Lung microvascular endothelial cell (primary cell): ENCODE measurements at regions not wholly inside any gene's neighbourhood (a gene's known extent, or its start where the extent isn't known, plus 50 kb on each side); places are given as distances from the start of the nearest gene placed in this dataset.
"Not testable (repeated sequence)": the region's sequence is repeated elsewhere in the genome, so short reads cannot be mapped to it uniquely, and the experiment has no call there.

ENCODE experiments used
- DNase-seq, 2 donors: peaks; one replicate each; pipeline versions ENCODE4 v3.0.0 to v3.0.0-alpha.2; 2010; ENCODE audit warnings: low read depth in 2 of 2

DNA sequence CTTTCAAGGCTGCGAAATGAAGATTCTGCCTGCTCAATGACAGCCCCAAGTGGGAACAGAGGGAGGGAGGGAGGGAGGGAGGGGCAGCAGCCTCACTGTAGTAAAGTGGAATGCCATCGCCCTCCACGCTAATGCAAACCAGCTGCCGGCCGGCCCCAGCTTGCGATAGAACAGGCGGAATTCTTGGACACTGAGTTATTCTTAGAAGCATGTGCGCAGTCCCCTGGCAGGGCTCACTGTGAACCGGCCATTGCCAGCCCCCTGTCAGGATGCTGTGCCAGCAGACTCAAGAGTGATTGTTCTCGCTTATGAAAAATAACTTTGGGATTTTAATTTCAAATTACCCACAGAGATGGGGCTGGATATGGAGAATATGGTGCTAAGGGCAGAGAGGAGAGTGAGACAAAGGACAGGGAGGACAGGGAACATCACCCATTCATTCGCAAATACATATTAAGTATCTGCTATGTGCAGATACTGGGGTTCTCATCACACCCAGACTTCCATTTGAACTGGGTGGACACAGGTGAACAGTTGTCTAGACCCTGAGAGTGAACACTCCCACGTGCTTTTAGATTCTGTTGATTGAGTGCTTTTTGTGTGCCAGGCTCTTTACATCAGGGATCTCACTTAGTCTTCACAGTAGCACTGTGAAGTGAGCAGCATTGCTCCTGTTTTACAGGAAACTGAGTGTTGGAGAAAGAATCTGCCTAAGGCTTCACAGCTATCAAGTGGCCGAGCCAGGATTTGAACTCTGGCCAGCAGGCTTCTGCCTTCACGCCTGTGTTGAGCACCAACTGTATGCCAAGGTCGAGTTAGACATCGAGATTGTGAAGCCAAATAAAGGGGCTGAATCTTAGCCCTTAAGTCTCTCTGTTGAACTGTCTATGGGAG lies 192.9 kb downstream of the C12orf75 start:
- peak in 1 of 2 donors; percentile 79 for DNase-seq

DNA sequence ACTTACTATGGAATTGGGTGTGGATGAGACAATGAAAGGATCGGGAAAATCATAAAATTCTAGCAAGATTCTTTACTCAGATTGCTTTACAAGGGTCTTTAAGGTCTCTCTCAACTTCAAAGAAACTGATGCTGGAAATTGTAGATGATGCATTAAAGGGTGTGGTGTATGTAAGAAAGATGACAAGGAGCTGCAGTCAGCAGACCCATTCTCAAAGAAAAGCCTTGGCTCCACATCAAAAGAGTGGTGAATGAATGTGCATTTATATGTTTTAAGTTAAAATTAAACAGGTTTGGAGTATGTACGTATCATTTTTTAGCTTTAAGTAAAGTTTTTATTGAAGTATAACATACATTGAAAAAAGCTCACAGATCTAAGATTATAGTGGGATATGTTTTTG lies 194.5 kb downstream of the C12orf75 start:
- no peak for DNase-seq

DNA sequence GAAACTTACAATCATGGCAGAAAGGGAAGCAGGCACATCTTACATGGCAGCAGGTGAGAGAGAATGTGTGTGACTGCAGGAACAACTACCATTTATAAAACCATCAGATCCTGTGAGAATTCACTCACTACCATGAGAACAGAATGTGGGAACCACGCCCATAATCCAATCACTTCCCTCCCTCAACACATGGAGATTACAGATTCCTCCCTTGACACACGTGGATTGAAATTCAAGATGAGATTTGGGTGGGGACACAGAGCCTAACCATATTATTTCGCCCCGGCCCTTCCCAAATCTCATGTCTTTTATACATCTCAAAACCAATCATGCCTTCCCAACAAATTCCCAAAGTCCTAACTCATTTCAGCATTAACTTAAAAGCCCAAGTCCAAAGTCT lies 203.6 kb downstream of the C12orf75 start:
- DNase-seq: no peak

DNA sequence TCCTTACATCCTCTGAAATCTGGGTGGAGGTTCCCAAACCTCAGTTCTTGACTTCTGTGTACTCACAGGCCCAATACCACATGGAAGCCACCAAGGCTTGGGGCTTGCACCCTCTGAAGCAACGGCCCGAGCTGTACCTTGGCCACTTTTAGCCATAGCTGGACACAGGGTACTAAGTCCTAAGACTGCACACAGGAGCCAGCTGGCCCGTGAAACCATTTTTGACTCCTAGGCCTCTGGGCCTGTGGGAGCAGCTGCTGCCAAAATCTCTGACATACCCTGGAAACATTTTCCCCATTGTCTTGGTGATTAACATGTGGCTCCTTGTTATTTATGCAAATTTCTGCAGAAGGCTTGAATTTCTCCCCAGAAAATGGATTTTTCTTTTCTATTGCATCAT lies 204.5 kb downstream of the C12orf75 start:
- DNase-seq: not testable (repeated sequence)

DNA sequence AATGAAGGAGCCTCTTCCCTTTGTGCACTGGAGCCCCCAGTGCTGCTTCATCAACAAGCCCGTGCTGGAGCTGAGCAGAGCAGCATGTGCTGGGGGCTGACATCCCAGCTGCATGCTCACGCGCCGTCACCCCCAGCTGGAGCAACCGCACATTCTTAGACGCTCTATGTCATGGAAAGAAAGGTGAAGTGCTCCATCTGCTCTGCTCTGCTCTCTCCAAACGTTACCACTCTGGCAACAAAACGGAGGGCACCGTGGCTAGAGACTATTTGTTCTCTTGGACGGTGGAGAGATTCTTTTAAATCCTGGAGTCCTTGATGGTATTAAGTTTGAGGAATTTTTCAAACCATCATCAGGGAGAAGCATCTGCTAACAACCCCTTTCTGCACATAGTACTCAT lies 208.4 kb downstream of the C12orf75 start:
- no peak for DNase-seq

DNA sequence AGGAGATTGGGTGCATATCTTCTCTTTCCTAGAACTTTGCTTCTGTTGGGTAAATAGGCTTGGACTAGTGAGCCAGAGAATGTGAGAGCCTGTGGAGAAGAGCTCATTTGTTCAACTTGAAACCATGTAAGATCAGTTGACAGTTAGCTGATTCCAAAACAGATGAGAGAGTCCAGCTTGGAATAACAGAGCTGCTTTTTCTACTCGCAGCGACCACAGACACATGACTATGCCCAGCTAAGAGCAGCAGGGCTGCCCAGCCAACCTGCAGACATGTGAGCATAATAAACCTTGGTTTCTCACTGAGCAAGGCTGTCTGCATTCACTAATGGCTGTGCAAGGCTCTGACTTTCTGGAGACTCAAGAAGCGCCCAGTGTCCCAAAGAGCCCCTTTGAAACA lies 209.2 kb downstream of the C12orf75 start:
- DNase-seq: no peak

DNA sequence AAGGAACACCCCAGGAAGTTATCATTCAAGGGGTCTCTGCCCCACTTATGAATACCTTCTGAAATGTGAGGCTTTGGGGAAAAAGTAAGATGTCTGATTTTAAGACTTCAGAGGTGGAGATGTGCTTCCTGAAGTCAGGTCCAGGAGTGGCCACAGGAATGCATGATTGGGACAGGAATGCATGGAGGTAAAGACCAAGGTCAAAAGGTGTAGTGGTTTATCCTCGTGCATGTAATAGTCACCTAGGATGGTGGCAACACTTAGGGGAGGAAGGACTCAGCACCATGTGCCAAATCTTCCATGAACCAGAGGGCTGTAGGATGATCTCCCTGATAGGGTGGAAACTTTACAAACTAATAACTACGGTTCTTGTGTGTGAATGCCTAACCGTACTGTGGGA lies 217.3 kb downstream of the C12orf75 start:
- no peak for DNase-seq

DNA sequence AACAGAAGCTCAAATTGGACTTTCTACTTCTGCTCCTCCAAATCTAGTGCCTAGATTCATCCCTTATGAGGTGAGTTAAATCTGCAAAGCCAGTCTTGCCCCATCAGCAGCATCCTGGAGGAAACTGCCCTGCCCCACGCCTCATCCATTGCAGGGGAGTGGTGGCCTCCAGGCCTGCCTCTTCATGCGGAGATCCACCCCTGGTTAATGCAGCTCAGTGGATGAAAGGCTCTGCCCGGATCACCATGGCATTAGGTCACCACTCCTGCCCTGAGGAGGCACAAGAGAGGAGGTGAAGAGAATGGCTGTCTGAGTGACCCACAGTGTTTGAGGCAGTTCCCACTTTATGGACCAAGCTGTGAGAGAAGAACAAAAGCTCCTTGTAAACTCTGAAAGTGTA lies 218.1 kb downstream of the C12orf75 start:
- no peak for DNase-seq

DNA sequence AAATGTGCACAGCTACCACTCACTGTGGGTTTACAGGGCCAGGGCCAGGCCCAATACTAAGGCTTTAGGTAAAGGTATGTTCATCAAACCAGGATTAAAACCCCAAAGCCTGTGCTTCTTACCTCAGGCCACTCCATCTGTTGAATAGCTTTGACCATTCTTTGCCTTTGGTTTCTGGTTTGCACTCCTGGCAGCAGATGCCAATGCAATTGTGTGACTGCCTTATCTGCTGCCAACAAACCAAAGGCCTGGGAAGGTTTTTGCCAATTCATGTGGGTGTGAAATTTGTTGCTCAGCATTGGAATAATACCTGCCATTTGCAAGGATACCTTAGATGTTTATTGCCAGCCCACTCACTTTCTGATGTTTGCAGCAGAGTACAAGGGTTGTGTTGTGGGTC lies 221.6 kb downstream of the C12orf75 start:
- DNase-seq: no peak

DNA sequence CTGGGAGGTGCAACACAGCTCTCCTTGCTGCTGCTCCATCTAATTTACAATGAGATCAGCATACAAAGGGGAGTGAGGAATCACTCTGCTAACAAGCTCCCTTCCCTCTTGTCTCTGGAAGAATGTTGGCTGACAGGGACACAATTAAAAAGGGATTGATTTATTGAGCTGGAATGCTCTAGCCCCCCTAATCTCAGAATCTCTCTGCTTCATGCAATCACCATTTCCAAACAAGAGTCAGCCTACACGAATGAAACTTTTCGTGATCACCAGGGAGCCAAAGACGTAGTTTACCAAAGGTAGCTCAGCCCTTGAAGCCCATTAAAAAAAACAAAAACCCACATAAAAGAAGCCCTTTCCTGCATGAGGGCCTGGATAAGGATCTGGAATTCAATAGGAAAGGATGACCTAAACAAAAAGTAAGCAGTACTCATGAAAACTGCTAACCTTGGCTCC lies 223.8 kb downstream of the C12orf75 start:
- peak; percentile 13 to 84 for DNase-seq

DNA sequence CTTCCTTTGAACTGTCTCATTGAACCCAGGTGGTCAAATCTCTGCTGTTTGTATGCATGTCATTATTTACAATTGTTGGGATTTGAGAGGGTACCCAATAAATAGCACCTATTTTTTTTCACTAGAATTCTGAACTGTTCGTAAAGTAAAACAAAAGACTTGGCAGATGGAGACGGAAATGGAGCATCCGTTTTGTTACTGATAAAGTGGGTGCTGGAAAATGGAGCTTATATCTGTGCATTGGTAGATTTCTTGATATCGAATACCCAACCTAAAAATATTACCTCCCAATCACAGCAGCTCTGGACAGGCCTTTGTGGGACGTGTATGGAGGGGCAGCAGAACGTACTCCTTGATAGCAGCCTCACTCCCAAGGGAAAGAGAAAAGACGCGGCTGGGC lies 224.4 kb downstream of the C12orf75 start:
- DNase-seq: peak; percentile 15 to 59

DNA sequence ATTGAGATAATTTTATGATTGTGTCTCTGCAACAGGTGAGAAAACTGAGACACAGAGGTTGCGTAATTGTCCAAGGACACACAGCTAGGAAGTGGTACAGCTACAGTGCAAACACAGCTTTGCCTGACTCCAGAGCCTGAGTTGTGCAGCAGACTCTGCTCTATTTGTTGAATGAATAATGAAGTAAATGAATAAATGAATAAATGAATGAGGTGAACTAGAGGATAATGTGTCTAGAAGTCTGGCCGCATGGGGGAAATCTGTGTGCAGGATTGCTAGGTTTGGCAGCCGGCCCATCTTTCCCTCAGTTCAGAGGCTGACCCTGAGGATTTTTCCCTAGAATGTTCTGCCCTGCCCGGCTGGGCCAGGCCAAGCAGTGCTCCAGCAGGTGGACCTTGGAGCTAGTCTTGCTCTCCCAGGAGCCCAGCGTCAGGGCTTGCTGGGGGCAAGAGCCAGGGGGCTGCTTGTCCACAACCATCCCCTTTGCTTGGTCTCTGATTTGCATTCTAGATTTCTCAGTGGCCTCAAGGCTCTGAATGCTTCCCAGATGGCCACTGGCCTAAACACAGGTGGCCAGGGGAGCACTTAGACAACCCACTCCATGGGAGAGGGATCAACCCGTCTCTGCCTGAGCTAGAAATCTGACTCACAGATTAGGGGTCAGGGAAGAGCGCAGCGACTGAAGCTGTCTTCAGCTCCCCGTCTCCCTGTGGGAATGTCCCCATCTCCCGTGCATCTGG lies 225.2 kb downstream of the C12orf75 start:
- DNase-seq: peak; percentile 46 to 60

DNA sequence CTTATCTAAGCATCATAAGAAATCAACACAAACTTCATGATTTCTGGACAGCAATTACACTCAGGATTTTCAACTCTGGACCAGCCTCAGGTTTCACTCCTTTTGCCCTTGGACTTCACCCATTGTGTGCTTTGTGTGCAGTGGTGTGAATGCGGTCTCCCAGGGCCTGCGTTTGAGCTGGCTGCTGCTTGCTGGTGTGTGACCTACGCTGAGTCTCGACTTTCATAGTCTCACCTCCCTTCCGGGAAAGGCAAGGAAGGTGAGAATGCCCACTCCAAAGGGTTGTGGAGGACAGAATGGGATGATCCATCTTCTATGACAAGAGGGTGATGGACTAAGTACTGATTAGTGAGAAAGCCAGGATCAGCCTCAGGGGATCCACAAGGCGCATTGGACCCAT lies 228.8 kb downstream of the C12orf75 start:
- DNase-seq: no peak

DNA sequence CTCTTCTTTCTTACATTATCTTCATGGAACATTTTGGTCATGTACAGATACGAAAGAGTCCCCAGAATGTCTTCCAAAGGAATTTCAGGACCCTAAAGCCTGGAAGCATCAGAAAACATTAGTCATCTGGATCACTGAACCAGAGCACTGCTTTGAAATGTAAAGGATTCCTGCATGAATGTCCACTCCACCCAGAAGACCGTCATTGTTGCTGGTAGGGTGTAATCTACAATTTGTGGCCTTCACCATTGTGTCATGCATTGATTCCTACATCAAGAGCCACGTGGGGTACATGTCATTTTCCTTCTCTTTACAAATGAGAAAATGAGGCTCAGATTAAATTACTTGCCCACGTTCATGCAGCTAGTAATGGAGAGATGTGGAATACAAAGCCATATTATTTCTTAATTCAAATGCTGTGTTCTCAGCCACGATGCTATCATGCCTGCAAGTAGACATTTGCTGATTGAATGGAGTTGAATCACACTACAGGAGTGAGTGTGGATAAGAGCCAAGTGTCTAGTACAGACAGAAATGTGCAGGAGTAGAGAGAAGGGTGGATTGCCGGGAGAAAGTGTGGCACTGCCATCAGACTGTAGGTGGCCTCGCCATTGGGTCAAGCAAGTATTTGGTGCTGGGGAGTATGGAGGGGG lies 231.2 kb downstream of the C12orf75 start:
- DNase-seq: no peak

DNA sequence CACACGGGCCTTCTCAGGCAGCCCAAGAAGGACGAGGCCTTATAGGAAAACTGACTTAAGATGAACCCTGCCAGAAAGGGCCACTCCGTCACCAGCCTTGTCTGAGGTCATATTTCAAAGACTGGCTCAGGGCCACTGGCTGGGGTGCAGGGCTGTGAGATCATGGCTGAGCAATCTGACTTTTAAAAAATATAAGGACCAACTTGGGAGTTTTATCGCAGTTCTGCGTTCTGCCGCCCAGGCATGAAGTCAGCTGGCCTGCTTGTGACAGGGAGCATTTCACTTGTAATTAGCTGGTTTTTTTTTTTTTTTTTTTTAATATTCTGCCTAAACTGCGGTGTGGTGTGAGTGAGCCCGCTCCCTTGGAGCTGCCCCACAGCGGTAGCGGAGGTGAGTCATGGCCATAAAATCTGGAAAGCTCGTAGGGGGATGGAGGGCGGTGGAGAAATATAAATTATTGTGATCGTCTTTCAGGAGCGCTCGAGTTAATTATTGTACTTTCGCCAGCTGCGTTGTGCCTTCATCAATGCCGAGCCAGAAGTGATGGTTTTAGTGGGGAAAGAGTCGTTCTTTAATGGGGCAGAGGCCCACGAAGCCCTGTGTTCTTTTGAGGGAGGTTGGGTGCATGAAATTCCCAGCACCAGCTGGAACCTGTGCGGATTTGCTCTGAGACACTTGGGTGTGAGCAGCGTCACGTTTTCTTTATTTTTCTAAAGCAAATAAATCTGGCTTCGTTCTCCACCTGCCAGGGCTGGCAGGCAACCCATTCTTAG lies 231.9 kb downstream of the C12orf75 start:
- peak in 1 of 2 donors; percentile 7 for DNase-seq

DNA sequence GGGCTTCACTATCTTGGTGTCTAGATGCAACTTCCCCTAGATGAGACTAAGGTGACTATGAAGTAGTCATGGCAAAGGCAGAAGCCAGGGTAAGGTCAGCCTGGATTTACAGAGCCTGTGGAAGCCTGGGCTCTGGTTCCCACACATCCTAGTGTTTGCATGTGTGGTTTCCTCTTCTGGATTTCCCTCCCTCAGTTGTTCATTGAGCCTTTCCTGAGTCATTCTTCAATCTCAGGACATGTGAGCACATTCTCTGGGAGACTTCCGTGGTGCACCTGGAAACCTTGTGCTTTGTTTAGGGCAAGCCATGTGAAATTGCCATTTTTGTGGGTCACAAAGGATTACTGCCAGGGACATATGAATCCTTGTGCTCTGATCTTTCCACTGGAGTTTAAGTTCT lies 236.6 kb downstream of the C12orf75 start:
- peak in 1 of 2 donors; percentile 61 for DNase-seq

DNA sequence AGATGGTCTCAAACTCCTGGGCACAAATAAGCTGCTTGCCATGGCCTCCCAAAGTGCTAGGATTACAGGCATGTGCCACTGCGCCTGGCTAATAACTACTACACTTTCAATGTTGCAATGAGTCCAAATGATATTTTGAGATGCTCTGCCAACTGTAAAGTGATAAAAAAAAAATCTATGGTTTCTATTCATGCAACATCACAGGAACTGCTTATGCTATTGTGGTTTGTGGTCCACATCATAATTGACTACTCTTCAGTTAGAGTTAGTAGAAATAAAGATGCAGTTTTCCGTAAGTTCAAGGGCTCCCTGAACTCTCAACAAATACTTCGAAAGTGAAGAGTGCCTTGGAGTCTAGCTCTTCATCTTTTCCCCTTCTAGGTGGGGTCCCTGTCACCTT lies 239.4 kb downstream of the C12orf75 start:
- DNase-seq: no peak

DNA sequence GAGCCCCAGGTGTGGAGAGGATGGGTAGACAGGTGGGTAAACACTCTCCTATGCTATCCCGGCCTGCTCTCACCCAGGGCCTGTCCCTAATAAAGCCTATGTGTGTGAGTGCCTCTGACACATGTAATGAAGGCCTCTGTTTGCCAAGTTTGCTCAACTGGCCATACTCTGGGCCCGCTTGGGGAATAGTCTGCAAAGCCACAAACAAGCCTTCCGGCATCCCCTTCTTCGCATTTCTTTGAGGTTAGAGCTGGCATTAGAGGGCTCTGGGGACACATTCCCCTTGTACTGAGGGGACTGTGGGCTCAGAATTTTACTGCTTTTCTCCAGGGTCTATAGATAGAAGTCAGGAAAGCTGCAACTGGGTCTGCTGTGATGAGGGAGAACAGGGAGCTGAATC lies 240.5 kb downstream of the C12orf75 start:
- no peak for DNase-seq

DNA sequence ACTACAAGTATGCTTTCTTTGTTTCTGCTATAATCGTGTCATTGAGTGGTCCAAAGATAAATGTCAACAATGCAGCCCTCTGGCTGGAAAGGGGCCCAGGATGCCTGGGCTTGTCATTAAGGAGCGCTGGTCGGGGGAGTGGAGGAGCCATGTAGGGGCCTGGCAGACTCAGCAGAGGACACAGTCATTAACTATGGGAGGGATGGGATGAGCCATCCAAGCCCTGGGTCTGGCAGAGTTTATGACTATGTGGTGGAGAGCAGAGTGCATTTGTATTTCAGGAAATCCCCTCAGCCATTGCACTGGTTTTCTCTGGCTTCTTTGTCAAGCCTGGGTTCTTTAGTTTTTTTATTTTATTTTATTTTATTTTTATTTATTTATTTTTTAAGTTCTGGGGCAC lies 243.1 kb downstream of the C12orf75 start:
- no peak for DNase-seq

DNA sequence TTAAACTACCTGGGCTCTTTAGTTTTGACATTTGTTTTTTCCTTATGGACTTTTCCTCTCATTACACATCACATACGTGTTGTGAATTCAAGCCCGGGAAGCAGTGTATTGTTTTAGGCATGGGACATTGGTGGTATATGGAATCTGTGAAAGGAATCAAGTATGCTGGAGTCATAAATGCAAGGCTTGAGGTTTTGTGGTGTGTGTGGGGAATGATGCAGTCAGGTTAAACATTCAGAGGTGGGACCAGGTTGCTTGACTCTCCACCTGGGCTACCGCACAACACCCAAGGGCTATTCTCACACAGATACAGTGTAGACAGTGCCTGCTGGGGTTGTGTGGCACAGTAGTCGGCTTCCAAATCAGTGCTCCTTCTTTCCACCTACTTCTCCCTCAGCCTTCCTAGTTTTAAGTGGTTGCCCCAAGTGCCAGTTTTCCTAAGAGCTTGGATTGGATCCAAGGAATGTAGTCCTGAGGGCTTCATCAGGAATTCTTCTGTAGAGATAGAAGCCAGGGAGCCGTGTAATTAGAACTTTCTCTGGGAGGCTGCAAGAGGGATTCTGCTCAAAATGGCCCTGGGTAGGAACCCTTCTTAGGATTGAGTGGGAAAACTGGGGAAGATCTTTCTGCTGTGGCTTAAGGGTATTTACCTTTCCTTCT lies 243.7 kb downstream of the C12orf75 start:
- no peak for DNase-seq

DNA sequence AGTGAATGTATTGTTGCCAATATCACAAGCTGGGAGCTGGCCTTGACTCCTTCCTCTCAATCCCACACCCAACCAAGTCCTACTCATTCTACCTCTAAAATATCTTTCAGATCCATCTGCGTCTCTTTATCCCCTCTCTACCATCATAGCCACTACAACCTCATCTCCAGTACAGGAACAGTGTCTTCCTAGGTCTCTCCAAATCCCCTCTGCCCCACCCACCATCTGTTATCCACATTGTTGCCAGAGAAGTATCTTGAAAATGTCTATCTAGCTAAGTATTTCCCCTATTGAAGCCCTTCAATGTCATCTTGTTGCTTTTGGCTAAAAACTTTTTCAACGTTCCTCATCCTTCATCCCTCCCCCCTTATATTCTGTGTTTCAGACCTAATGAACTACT lies 244.7 kb downstream of the C12orf75 start:
- DNase-seq: no peak
